BE2C (cell line): ENCODE measurements at regions not wholly inside any gene's neighbourhood (a gene's known extent, or its start where the extent isn't known, plus 50 kb on each side); places are given as distances from the start of the nearest gene placed in this dataset.
"Not testable (repeated sequence)": the region's sequence is repeated elsewhere in the genome, so short reads cannot be mapped to it uniquely, and the experiment has no call there.

Experiments
- DNase-seq: peaks from one replicate; pipeline ENCODE4 v3.0.0-alpha.2; 2020
- H3K27me3 ChIP-seq: fragments of 250-450 bp; sonication (Bioruptor Pico); 2 replicates; pipeline ENCODE4 v1.5.1; 2020; ENCODE audit warnings: mild to moderate bottlenecking
- H3K36me3 ChIP-seq: fragments of 250-450 bp; sonication (Bioruptor Pico); 2 replicates; pipeline ENCODE4 v1.5.1; 2020; ENCODE audit warnings: mild to moderate bottlenecking
- H3K4me1 ChIP-seq: fragments of 250-450 bp; sonication (Bioruptor Pico); 2 replicates; pipeline ENCODE4 v1.5.1; 2020
- H3K4me3 ChIP-seq: 2 replicates; pipeline ENCODE4 v1.5.1; 2011; ENCODE audit warnings: low read depth, low read length
- H3K9me3 ChIP-seq: fragments of 250-450 bp; sonication (Bioruptor Pico); 2 replicates; pipeline ENCODE4 v1.5.1; 2020
- CTCF ChIP-seq: IDR thresholded peaks from 2 replicates; pipeline ENCODE4 v1.5.1; 2012; ENCODE audit warnings: mild to moderate bottlenecking, low read depth, low read length

- no peak for TF ChIP-seq CTCF
- Histone ChIP-seq H3K4me3 (no peak overlapping the region), H3K9me3 (no peaks in the 10 kb centered on the region; the same call in 1 of the 2 replicates), H3K4me1 (no peaks in the 10 kb centered on the region), H3K27me3 (no peaks in the 10 kb centered on the region), H3K36me3 (no peaks in the 10 kb centered on the region)
- no peak for DNase-seq
Measured at GRCh38 chr5:174642816-174643405, 81.5 kb upstream of the MSX2 start.

DNA sequence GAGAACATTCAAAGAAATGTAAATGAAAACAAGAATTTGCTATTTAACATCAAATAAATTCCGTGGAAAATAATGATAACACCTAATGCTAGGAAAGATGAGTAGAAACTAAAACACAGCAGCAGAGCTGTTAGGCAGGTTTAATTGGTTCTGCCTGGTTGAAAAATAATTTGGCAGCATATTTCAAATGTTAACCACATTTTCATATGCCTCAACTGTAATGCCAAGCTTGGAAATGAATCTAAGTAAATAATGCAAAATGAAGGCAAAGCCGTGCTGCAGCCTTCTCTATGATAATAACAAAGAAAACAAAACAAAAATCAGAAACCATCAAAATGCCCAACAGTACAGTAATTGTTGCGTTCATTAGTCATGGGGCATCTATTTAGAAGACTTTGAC lies 79.9 kb upstream of the MSX2 start:
- Histone ChIP-seq H3K27me3 (no peaks in the 10 kb centered on the region), H3K4me1 (no peaks in the 10 kb centered on the region), H3K4me3 (no peak overlapping the region), H3K9me3 (no peaks in the 10 kb centered on the region; the same call in 1 of the 2 replicates), H3K36me3 (no peaks in the 10 kb centered on the region)
- no peak for TF ChIP-seq CTCF
- DNase-seq, result no peak

DNA sequence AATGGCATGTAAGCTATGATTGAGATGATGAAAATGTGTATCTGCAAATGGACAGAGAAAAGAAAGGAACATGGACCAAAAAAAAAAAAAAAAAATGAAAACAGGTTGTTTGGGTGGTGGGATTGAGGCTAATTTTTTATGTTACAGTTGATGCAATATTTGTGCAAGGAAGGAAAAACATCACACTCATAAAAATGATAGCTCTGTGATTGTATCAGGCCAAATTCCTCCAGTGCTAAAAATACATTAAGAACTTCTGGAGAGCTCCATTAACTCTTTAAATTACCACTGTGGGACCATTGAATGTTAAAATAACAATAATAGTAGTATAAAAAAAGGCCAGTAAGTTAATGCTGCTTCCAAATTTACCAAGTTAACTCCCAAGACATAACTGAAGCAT lies 79.5 kb upstream of the MSX2 start:
- H3K27me3 ChIP-seq, result no peaks in the 10 kb centered on the region
- H3K4me3 ChIP-seq, result no peak overlapping the region
- no peaks in the 10 kb centered on the region for H3K36me3 ChIP-seq
- no peak for TF ChIP-seq CTCF
- DNase-seq, result no peak
- no peaks in the 10 kb centered on the region; the same call in 1 of the 2 replicates for H3K9me3 ChIP-seq
- no peaks in the 10 kb centered on the region for H3K4me1 ChIP-seq

GRCh38 chr5:174645677-174646076 lies 78.7 kb upstream of the MSX2 start:
- Histone ChIP-seq H3K4me3 (no peak overlapping the region), H3K27me3 (no peaks in the 10 kb centered on the region), H3K36me3 (no peaks in the 10 kb centered on the region), H3K9me3 (no peaks in the 10 kb centered on the region; the same call in 1 of the 2 replicates), H3K4me1 (no peaks in the 10 kb centered on the region)
- no peak for DNase-seq
- TF ChIP-seq CTCF, result no peak

GRCh38 chr5:174648618-174649017 lies 75.8 kb upstream of the MSX2 start:
- H3K4me1 ChIP-seq, H3K9me3 ChIP-seq, H3K27me3 ChIP-seq, DNase-seq, H3K36me3 ChIP-seq, H3K4me3 ChIP-seq: not testable (repeated sequence)

- H3K4me3 ChIP-seq, result no peak overlapping the region
- no peak for TF ChIP-seq CTCF
- no peaks in the 10 kb centered on the region for H3K27me3 ChIP-seq
- no peaks in the 10 kb centered on the region for H3K36me3 ChIP-seq
- no peaks in the 10 kb centered on the region; the same call in 1 of the 2 replicates for H3K9me3 ChIP-seq
- DNase-seq, result no peak
- no peaks in the 10 kb centered on the region for H3K4me1 ChIP-seq
Measured at GRCh38 chr5:174649391-174649790, 75.0 kb upstream of the MSX2 start.
